DND-41 (cell line): ENCODE measurements at regions not wholly inside any gene's neighbourhood (a gene's known extent, or its start where the extent isn't known, plus 50 kb on each side); places are given as distances from the start of the nearest gene placed in this dataset.

ENCODE experiments used
- ATAC-seq: fragments of 200-7000 bp; cut with Tn5 transposase; 3 replicates; pipeline ENCODE4 v1.9.1; 2021; ENCODE audit warnings: low read depth; ENCODE audit not compliant: insufficient read depth
- DNase-seq: peaks from one replicate; pipeline ENCODE4 v3.0.0-alpha.2; 2020
- H2AFZ ChIP-seq: 2 replicates; pipeline ENCODE4 v1.6.0; 2012; ENCODE audit warnings: low read depth, low read length
- H3K27ac ChIP-seq: 2 replicates; pipeline ENCODE4 v1.5.1; 2012; ENCODE audit warnings: low read length, inconsistent platforms
- H3K27me3 ChIP-seq: fragments of 200-600 bp; sonication (generic); 2 replicates; pipeline ENCODE4 v1.6.0; 2012; ENCODE audit warnings: low read length, mild to moderate bottlenecking, inconsistent platforms; ENCODE audit not compliant: insufficient read depth, poor library complexity
- H3K36me3 ChIP-seq: 2 replicates; pipeline ENCODE4 v1.5.1; 2012; ENCODE audit warnings: low read length, inconsistent platforms; ENCODE audit not compliant: insufficient read depth
- H3K4me1 ChIP-seq: 2 replicates; pipeline ENCODE4 v1.5.1; 2012; ENCODE audit warnings: mild to moderate bottlenecking, low read length; ENCODE audit not compliant: insufficient read depth
- H3K4me2 ChIP-seq: 2 replicates; pipeline ENCODE4 v1.6.0; 2012; ENCODE audit warnings: mild to moderate bottlenecking, moderate library complexity, low read length, inconsistent platforms; ENCODE audit not compliant: insufficient read depth
- H3K4me3 ChIP-seq, 2 experiments: fragments of 200-600 bp in 1 of 2; shearing (Covaris generic) in 1 of 2; 2 replicates each; pipeline ENCODE4 v1.5.1; 2012 to 2016; ENCODE audit warnings: inconsistent platforms in 2 of 2, low read length in 2 of 2, mild to moderate bottlenecking in 2 of 2, low read depth in 1 of 2, moderate library complexity in 1 of 2
- H3K79me2 ChIP-seq: 2 replicates; pipeline ENCODE4 v1.6.0; 2012; ENCODE audit warnings: low read length, inconsistent platforms; ENCODE audit not compliant: insufficient read depth
- H3K9ac ChIP-seq: 2 replicates; pipeline ENCODE4 v1.6.0; 2012; ENCODE audit warnings: low read depth, mild to moderate bottlenecking, inconsistent platforms, low read length, moderate library complexity
- H3K9me3 ChIP-seq: 2 replicates; pipeline ENCODE4 v1.5.1; 2012; ENCODE audit warnings: low read length, moderate library complexity, mild to moderate bottlenecking, inconsistent platforms; ENCODE audit not compliant: insufficient read depth, severe bottlenecking
- H4K20me1 ChIP-seq: 2 replicates; pipeline ENCODE4 v1.6.0; 2012; ENCODE audit warnings: low read length; ENCODE audit not compliant: insufficient read depth
- CTCF ChIP-seq: IDR thresholded peaks from 2 replicates; pipeline ENCODE4 v1.5.1; 2012; ENCODE audit warnings: borderline replicate concordance, low read length, moderate library complexity, mild to moderate bottlenecking; ENCODE audit not compliant: poor library complexity, severe bottlenecking; ENCODE audit errors: extremely low read depth
- EZH2 ChIP-seq: IDR thresholded peaks from 3 replicates; pipeline ENCODE4 v1.6.1; 2012; ENCODE audit warnings: borderline replicate concordance, low read depth, mild to moderate bottlenecking, moderate library complexity, low read length, inconsistent platforms; ENCODE audit not compliant: severe bottlenecking

- Histone ChIP-seq H3K9ac (no peak overlapping the region), H3K27ac (no peak overlapping the region), H2AFZ (no peak overlapping the region), H3K27me3 (no peaks in the 10 kb centered on the region), H3K79me2 (no peaks in the 10 kb centered on the region), H3K4me1 (no peaks in the 10 kb centered on the region), H3K9me3 (peaks cover 2% of the 10 kb centered on the region), H3K36me3 (no peaks in the 10 kb centered on the region), H4K20me1 (no peaks in the 10 kb centered on the region), H3K4me3 (no peak overlapping the region), H3K4me2 (no peak overlapping the region)
- DNase-seq (no peak), ATAC-seq (no peak)
- no peak for TF ChIP-seq CTCF
- TF ChIP-seq EZH2, result no peak
Measured at GRCh38 chr4:152234571-152234970, 301.3 kb downstream of the FBXW7 start.

- no peak for DNase-seq
- Histone ChIP-seq H3K36me3 (no peaks in the 10 kb centered on the region), H3K27ac (no peak overlapping the region), H3K27me3 (no peaks in the 10 kb centered on the region), H3K4me2 (no peak overlapping the region), H3K9me3 (peaks cover 2% of the 10 kb centered on the region), H3K4me1 (no peaks in the 10 kb centered on the region), H2AFZ (no peak overlapping the region), H4K20me1 (no peaks in the 10 kb centered on the region), H3K4me3 (no peak overlapping the region), H3K9ac (no peak overlapping the region), H3K79me2 (no peaks in the 10 kb centered on the region)
- no peak for TF ChIP-seq EZH2
- no peak for TF ChIP-seq CTCF
- no peak for ATAC-seq
Measured at GRCh38 chr4:152232271-152232670, 303.6 kb downstream of the FBXW7 start.

GRCh38 chr4:152229782-152230289 is 306.1 kb downstream of the FBXW7 start:
- Histone ChIP-seq H3K4me3 (no peak overlapping the region), H3K4me2 (no peak overlapping the region), H3K9me3 (peaks cover 2% of the 10 kb centered on the region), H3K27me3 (no peaks in the 10 kb centered on the region), H3K4me1 (no peaks in the 10 kb centered on the region), H3K79me2 (no peaks in the 10 kb centered on the region), H3K36me3 (no peaks in the 10 kb centered on the region), H3K27ac (no peak overlapping the region), H3K9ac (no peak overlapping the region), H4K20me1 (no peaks in the 10 kb centered on the region), H2AFZ (no peak overlapping the region)
- DNase-seq, result no peak
- TF ChIP-seq CTCF (no peak), EZH2 (no peak)
- ATAC-seq, result no peak

GRCh38 chr4:152225680-152226079 is 310.2 kb downstream of the FBXW7 start:
- H3K4me3 ChIP-seq, result no peak overlapping the region
- no peaks in the 10 kb centered on the region for H3K27me3 ChIP-seq
- ATAC-seq (no peak), DNase-seq (no peak)
- H3K79me2 ChIP-seq, result no peaks in the 10 kb centered on the region
- H3K27ac ChIP-seq, result no peak overlapping the region
- H3K4me2 ChIP-seq, result no peak overlapping the region
- H3K9me3 ChIP-seq, result peaks cover 7% of the 10 kb centered on the region
- H3K9ac ChIP-seq, result no peak overlapping the region
- H3K36me3 ChIP-seq, result no peaks in the 10 kb centered on the region
- no peak for TF ChIP-seq EZH2
- TF ChIP-seq CTCF, result no peak
- H3K4me1 ChIP-seq, result no peaks in the 10 kb centered on the region
- no peaks in the 10 kb centered on the region for H4K20me1 ChIP-seq
- H2AFZ ChIP-seq, result no peak overlapping the region
